G401.6 (cell line): ENCODE measurements at regions not wholly inside any gene's neighbourhood (a gene's known extent, or its start where the extent isn't known, plus 50 kb on each side); places are given as distances from the start of the nearest gene placed in this dataset.

Experiments used
- FAIRE-seq: peaks from 2 replicates; lab custom pipeline; 2012; peaks lifted over from hg19 to GRCh38; lab: Jason Lieb, UNC

- FAIRE-seq, result no peak
Measured at GRCh38 chr2:18871430-18871829, 282.1 kb upstream of the NT5C1B start.

DNA sequence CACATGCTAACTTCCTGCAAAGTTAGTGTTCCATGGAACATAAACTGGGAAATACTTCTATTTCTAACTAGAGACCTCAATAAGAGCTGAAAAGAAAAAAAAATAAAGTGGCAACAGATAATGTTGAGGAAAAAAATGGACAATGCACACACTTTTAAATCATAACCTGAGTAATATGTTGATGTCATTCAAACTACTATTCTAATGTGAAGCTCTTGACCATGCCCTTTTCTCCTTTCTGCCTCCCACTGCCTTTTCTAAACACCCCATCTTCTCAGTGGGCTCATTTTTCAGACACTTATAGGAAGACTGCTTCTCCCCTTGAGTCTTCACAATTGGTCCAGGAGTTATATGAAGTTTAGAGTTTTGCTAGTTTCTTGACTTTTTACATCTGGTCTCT, 280.9 kb upstream of the NT5C1B start:
- FAIRE-seq, result no peak

GRCh38 chr2:18861951-18862350, 272.6 kb upstream of the NT5C1B start:
- no peak for FAIRE-seq

DNA sequence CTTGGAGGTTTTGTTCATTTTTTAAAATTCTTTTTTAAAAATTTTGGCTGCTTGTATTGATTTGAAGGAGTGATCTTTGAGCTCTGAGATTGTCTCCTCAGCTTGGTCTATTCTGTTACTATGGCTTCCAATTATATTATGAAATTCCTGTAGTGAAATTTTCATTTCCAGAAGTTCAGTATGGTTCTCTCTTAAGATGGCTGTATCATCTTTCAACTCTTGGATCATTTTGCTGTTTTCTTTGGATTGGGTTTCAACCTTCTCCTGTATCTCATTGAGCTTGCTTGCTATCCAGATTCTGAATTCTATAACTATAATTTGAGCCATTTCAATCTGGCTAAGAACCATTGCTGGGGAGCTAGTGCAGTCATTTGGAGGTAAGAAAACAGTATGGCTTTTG, 270.8 kb upstream of the NT5C1B start:
- no peak for FAIRE-seq

- FAIRE-seq, result no peak
Measured at GRCh38 chr2:18856765-18857164, 267.4 kb upstream of the NT5C1B start.

DNA sequence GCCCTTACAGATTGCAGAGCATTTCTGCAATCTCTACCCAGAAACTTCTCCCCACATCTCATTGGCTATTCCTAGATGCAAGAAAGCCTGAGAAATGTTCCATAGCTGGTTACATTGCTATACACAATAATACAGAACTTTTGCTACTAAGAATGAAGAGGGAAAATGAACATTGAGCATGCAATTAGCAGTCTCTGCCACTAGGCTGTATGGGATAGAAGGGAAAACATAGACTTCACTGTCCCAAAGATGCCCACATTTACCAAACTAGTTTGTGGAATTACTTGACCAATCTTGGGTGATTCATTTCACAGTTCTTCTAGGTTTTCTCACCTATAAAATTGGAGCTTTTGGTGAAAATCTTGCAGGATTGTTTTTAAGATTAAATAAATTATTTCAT, 265.7 kb upstream of the NT5C1B start:
- FAIRE-seq, result no peak

GRCh38 chr2:18849841-18850578, 260.6 kb upstream of the NT5C1B start:
- no peak for FAIRE-seq

- no peak for FAIRE-seq
Measured at GRCh38 chr2:18848646-18849045, 259.3 kb upstream of the NT5C1B start.

GRCh38 chr2:18845854-18846445, 256.6 kb upstream of the NT5C1B start:
- FAIRE-seq, result no peak

- no peak for FAIRE-seq
Measured at GRCh38 chr2:18842836-18843235, 253.5 kb upstream of the NT5C1B start.

- FAIRE-seq, result no peak
Measured at GRCh38 chr2:18841248-18842150, 252.1 kb upstream of the NT5C1B start.

DNA sequence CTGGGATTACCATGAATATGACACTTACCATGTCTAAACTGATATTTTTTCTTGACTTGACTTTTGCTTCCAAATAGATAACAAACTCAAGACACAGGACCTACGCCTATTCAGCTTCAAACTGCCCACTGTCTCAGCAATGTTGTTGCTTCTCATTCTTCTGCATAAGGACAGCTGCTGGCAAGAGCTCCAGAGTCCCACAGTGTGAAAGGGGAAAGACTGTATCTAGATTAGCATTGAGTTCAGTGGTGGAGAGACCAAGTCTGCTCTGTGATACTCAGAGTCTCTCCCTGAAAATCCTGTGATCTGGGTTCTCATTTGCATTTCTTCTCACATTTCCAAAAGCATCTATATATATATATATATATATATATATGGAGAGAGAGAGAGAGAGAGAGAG, 247.9 kb upstream of the NT5C1B start:
- no peak for FAIRE-seq

DNA sequence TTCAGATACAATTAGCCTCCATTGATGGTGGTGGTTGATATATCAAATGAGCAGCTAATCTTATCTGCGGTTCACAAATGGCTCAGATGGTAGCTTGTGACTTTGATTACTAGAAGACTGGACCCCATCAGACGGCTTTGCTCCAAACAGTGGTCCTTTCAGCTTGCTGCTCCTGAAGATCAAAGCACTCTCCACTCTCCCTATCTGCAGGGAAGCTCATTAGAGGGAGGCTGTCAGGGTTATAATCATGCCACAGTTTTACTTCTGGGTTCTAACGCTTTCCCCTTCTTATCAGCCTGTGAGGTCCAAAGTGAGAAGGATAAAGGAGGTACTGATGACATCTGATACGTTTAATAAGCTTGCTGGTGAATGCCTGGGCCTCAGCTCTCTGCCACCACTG, 247.1 kb upstream of the NT5C1B start:
- no peak for FAIRE-seq

DNA sequence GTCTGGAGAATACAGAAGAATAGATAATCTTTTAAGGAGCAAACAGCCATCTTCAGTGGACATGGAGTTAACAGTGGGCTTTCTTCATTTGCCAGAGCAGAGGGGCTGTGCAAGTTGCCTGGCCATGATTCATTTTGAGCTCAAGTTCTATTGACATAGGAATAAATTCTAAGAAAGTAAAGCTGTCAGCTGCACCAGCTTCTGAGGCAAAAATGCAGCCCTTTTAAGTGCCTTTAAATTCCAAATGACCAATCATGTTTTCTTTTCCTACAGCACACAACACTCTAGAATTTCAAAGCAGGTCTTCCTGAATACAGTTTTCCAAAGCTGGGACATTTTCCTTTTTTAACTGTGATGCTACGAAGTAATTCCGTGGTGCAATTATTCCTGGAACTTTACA, 246.4 kb upstream of the NT5C1B start:
- FAIRE-seq, result no peak

DNA sequence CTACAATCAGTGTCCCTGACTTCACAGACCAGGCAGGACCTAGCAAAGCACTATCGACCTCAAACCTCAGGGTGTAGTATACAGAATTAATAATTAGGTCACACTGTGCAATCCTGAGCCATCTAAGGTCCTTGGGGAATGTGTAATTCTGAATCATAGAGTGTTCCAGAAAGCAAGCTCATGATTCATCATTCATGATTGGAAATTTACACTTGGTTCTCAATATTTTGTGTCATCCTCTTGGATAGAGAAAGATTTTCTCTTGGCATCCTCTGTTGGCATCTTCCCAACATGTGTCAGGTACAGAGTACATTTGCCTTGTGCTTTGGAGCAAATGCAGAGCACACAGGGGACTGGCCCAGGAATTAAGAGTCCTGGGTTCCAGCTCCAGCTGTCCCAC, 245.0 kb upstream of the NT5C1B start:
- no peak for FAIRE-seq

DNA sequence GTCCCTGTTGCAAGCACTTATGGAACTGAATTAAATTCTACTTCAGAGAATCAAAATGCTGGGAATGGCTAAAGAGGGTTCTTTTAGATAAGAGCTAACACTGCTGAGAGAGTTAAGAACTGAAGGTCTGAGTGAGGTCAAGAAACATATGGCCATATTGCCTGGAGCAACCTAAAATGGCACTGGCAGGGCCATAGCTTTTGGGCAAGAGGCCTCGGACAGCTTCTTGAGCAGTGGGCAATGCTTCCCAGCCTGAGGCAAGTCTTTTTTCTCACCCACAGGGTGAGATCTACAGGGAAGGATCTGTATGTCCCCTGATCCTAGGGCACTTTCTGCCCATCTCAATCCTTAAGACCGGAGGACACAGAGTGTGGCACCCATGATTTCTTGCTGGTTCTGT, 244.6 kb upstream of the NT5C1B start:
- FAIRE-seq, result no peak

DNA sequence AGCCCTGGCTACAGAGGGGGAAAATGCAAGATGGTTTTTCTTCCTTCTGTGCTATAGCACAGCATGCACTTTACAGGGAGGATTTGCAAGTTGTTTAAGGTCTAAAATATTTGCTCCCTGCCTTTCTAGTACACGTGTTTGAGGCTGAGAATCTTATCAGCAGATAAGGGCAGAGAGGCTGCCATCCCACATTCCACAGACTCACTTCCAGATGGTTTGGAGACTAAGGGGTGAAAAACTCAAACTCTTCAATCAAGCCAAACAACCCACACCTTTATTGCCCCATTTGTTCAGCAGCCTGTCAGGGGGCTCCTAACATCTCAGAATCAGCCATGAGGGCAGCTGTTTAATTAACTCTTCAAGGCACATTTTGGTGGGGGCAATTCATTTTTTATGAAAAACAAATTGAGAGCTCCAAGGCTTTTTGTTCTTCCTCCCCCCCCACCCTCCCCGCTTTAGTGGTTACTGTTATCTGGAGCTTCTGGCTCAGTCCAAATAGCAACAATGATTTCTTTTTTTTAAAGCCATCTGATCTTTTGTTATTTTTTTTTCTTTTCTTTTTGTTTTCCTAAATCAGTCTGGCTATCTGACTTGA, 242.6 kb upstream of the NT5C1B start:
- no peak for FAIRE-seq

GRCh38 chr2:18830962-18831361, 241.6 kb upstream of the NT5C1B start:
- no peak for FAIRE-seq

DNA sequence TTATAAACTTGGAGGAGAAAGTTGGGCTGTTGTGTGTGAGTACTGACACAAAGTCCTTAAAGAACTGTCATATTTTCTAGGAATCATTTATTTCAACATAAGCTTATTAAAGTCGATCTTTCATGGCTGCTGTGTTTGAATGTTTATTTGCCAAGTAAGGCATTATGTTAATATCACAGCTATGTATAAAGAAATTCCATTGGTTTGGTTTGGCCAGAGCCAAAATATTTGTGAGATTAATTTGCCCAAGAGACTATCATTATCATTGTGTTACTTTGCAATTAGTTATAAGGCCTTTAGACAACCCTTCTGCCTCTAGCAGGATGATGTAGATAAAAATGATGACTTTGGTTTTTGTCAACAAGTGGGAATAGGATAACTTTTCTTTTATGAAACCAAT, 240.6 kb upstream of the NT5C1B start:
- no peak for FAIRE-seq

DNA sequence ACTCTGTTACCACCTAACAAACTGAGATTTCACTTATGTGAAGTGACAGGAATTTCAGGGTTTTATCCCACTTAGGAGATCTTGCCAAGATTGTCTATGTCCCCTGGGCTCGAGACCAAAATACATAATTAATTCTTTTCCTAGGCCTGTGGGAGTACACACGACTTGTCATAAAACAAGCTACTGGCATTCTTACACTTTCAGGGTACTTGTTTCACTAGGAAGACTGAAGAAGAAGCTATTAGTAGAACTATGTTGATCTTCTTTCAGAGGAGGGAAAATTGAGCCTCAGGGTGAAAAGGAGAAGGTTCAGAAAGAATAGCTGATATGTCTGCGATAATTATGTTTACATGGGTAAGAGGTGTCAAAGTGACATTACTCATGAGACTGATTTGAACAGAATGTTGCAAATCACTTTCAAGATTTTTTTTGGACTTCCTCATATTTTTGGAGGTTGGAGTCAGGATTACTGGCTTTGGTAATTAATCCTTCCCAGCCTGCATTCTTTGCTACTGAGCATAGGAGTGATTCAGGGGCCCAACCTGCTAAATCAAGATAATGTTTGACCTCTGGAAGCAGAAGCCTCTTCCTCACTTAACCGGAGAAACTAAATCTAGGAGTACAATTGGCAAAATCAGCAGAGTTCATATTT, 240.0 kb upstream of the NT5C1B start:
- no peak for FAIRE-seq

- FAIRE-seq, result no peak
Measured at GRCh38 chr2:18828296-18828695, 238.9 kb upstream of the NT5C1B start.

GRCh38 chr2:18825838-18826237, 236.5 kb upstream of the NT5C1B start:
- FAIRE-seq, result no peak
